GM12878 (cell line): ENCODE measurements at regions not wholly inside any gene's neighbourhood (a gene's known extent, or its start where the extent isn't known, plus 50 kb on each side); places are given as distances from the start of the nearest gene placed in this dataset.

ENCODE experiments used
- ATAC-seq: fragments of 200-7000 bp; cut with Tn5 transposase; 3 replicates; pipeline ENCODE4 v1.9.1; 2020; ENCODE audit warnings: mild to moderate bottlenecking, moderate library complexity
- BruUV-seq: library from RNA; stranded (reverse); fragments of 400-500 nt; replicated peaks from 2 replicates; lab custom pipeline; 2021; lab: Mats Ljungman, UMichigan
- CTCF ChIA-PET: fragments of 300-600 bp; sonication (Branson Sonifier 250); formaldehyde crosslinking; extraction: SDS; loops from one replicate; lab custom pipeline; 2021; ENCODE audit warnings: inconsistent platforms; lab: Yijun Ruan, JAX
- POLR2A ChIA-PET: fragments of 350-600 bp; formaldehyde crosslinking; extraction: SDS; loops from one replicate; lab custom pipeline; 2021; ENCODE audit warnings: inconsistent platforms; lab: Charles Lee
- RAD21 ChIA-PET: fragments of 300-600 bp; sonication (Branson Sonifier 250); formaldehyde crosslinking; loops from one replicate; lab custom pipeline; 2023; ENCODE audit warnings: antibody characterized with exemption; ENCODE audit not compliant: unreplicated experiment; lab: Charles Lee
- SMC1A ChIA-PET: fragments of 300-600 bp; sonication (Branson Sonifier 250); formaldehyde crosslinking; loops from one replicate; lab custom pipeline; 2023; ENCODE audit not compliant: unreplicated experiment, uncharacterized antibody; lab: Charles Lee
- DNase-seq: peaks from one replicate; pipeline ENCODE4 v3.0.0-alpha.2; 2011; ENCODE audit warnings: low read depth, low spot score
- FAIRE-seq: peaks from 3 replicates; lab custom pipeline; 2011; peaks lifted over from hg19 to GRCh38; lab: Jason Lieb, UNC
- H2AFZ ChIP-seq: 2 replicates; pipeline ENCODE4 v1.6.0; 2011; ENCODE audit warnings: low read depth, low read length, control low read depth; ENCODE audit not compliant: control insufficient read depth
- H3K27ac ChIP-seq: 2 replicates; pipeline ENCODE4 v1.5.1; 2011; ENCODE audit warnings: control low read depth; ENCODE audit not compliant: control insufficient read depth, insufficient read depth
- H3K27me3 ChIP-seq, 2 experiments: replicated peaks in 1 of 2; 2 replicates each; pipeline versions ENCODE4 v1.6.0 to v1.6.1; 2011; ENCODE audit warnings: low read length in 1 of 2; ENCODE audit not compliant: control insufficient read depth in 2 of 2, insufficient read depth in 2 of 2
- H3K36me3 ChIP-seq, 2 experiments: 2 replicates each; pipeline ENCODE4 v1.5.1; 2011; ENCODE audit warnings: low read length in 1 of 2; ENCODE audit not compliant: control insufficient read depth in 2 of 2, insufficient read depth in 2 of 2
- H3K4me1 ChIP-seq: 2 replicates; pipeline ENCODE4 v1.6.1; 2011; ENCODE audit warnings: mild to moderate bottlenecking, low read length, moderate library complexity, mixed read lengths; ENCODE audit not compliant: control insufficient read depth, insufficient read depth
- H3K4me2 ChIP-seq: 2 replicates; pipeline ENCODE4 v1.6.0; 2011; ENCODE audit warnings: control low read depth; ENCODE audit not compliant: control insufficient read depth, insufficient read depth
- H3K4me3 ChIP-seq: fragments of 200-600 bp; sonication (generic); 2 replicates; pipeline ENCODE4 v1.5.1; 2016
- H3K79me2 ChIP-seq: 2 replicates; pipeline ENCODE4 v1.6.0; 2011; ENCODE audit warnings: low read length; ENCODE audit not compliant: control insufficient read depth, insufficient read depth
- H3K9ac ChIP-seq: 2 replicates; pipeline ENCODE4 v1.8.0; 2011; ENCODE audit warnings: low read length, control low read depth, mixed read lengths; ENCODE audit not compliant: control insufficient read depth, insufficient read depth
- H3K9me3 ChIP-seq: replicated peaks from 3 replicates; pipeline ENCODE4 v1.5.1; 2011; ENCODE audit warnings: mild to moderate bottlenecking, low read length; ENCODE audit not compliant: control insufficient read depth, insufficient read depth
- H4K20me1 ChIP-seq: 2 replicates; pipeline ENCODE4 v1.6.0; 2011; ENCODE audit not compliant: control insufficient read depth, insufficient read depth
- BMI1 ChIP-seq: fragments of 450-650 bp; IDR thresholded peaks from 2 replicates; pipeline ENCODE4 v1.6.1; 2016; ENCODE audit warnings: mild to moderate bottlenecking, moderate library complexity, borderline replicate concordance
- CREB1 ChIP-seq: IDR thresholded peaks from 2 replicates; pipeline ENCODE4 v1.6.1; 2012; ENCODE audit warnings: low read depth, mild to moderate bottlenecking, inconsistent platforms
- EP300 ChIP-seq, 2 experiments: fragments of 150-350 bp in 1 of 2; IDR thresholded peaks; 2 replicates each; pipeline ENCODE4 v1.6.1; 2011 to 2012; ENCODE audit warnings: low read depth in 2 of 2, low read length in 2 of 2, borderline replicate concordance in 1 of 2, improper control_type of control experiment in 1 of 2, inconsistent platforms in 1 of 2; ENCODE audit not compliant: control insufficient read depth in 1 of 2
- FOXK2 ChIP-seq: fragments of 450-650 bp; IDR thresholded peaks from 2 replicates; pipeline ENCODE4 v1.6.1; 2017; ENCODE audit warnings: mild to moderate bottlenecking, moderate library complexity
- KAT2A ChIP-seq: conservative IDR thresholded peaks from 2 replicates; pipeline ENCODE4 v1.6.1; 2011; ENCODE audit warnings: low read depth, low read length; ENCODE audit not compliant: control insufficient read depth
- STAT3 ChIP-seq: IDR thresholded peaks from 2 replicates; pipeline ENCODE4 v1.6.1; 2011; ENCODE audit warnings: low read depth, low read length, improper control_type of control experiment
- WGBS: methylation state at CpG from one replicate; pipeline ENCODE4 v1.1.6; 2016; ENCODE audit warnings: low lambda C conversion rate; ENCODE audit not compliant: insufficient replicate concordance, insufficient coverage; ENCODE audit errors: missing lambda C conversion rate; 5-methylcytosine and 5-hydroxymethylcytosine counted together
- in situ Hi-C: fragments of 300-500 bp; cut with MboI; formaldehyde crosslinking; loops from 9 replicates; pipeline ENCODE4 v1.14.3; 2018; ENCODE audit warnings: mixed read lengths
- intact Hi-C: fragments of 100-400 bp; cut with micrococcal nuclease; formaldehyde crosslinking; loops from one replicate; pipeline ENCODE4 v1.14.2; 2022; ENCODE audit not compliant: unreplicated experiment
- TF ChIP-seq, protein P1 (sequence below): IDR thresholded peaks from 2 replicates; pipeline ENCODE4 v1.6.1; 2012; ENCODE audit warnings: low read depth, low read length, improper control_type of control experiment
- TF ChIP-seq, protein P2 (sequence below): IDR thresholded peaks from 2 replicates; pipeline ENCODE4 v1.6.1; 2012; ENCODE audit warnings: improper control_type of control experiment, low read depth, low read length; ENCODE audit not compliant: insufficient replicate concordance
- TF ChIP-seq, protein P3 (sequence below): fragments of 150-350 bp; IDR thresholded peaks from 2 replicates; pipeline ENCODE4 v1.6.1; 2014; ENCODE audit warnings: mild to moderate bottlenecking, low read depth, low read length
- TF ChIP-seq, protein P4 (sequence below): IDR thresholded peaks from 2 replicates; pipeline ENCODE4 v1.6.1; 2011; ENCODE audit warnings: mild to moderate bottlenecking, low read depth, low read length, moderate library complexity; ENCODE audit not compliant: insufficient replicate concordance
- TF ChIP-seq, protein P5 (sequence below): fragments of 450-650 bp; IDR thresholded peaks from 2 replicates; pipeline ENCODE4 v1.6.1; 2018; ENCODE audit warnings: borderline replicate concordance, mild to moderate bottlenecking; ENCODE audit not compliant: partially characterized antibody
- TF ChIP-seq, protein P6 (sequence below): IDR thresholded peaks from 2 replicates; pipeline ENCODE4 v1.6.1; 2011; ENCODE audit warnings: low read depth, low read length, improper control_type of control experiment, borderline replicate concordance

DNA sequence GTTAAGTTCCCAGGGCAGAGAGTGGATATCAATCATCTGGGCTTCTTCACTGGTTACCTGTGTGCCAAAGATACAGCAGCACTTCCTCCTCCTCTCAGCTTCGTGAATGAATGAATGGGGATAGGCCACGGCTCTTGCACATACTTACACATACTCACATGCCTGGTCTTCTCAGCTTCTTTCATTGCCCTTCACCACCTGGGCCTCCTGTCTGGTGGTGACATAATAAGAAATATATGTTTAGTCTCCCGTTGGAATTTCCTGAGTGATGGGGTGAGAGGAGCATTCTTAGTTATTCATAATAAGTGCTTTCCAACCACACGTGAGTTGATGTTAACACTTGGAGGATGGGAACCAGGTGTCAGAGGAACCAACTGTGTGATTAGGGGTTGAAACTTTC, 268.1 kb upstream of the RMST start:
- no peak for FAIRE-seq
- in situ Hi-C loops, result no loop called here
- BruUV-seq, result no TSS peak
- TF ChIP-seq EP300 (IDR thresholded peaks at IDR 0.05; ENCODE audit: borderline replicate concordance in 1 of 2, control insufficient read depth in 1 of 2, low read depth in 2 of 2, low read length in 2 of 2) (no peak), STAT3 (no peak), CREB1 (no peak), FOXK2 (no peak), KAT2A (no peak), BMI1 (no peak)
- TF ChIP-seq, protein P1, sequence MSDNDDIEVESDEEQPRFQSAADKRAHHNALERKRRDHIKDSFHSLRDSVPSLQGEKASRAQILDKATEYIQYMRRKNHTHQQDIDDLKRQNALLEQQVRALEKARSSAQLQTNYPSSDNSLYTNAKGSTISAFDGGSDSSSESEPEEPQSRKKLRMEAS, result no peak
- TF ChIP-seq, protein P2, sequence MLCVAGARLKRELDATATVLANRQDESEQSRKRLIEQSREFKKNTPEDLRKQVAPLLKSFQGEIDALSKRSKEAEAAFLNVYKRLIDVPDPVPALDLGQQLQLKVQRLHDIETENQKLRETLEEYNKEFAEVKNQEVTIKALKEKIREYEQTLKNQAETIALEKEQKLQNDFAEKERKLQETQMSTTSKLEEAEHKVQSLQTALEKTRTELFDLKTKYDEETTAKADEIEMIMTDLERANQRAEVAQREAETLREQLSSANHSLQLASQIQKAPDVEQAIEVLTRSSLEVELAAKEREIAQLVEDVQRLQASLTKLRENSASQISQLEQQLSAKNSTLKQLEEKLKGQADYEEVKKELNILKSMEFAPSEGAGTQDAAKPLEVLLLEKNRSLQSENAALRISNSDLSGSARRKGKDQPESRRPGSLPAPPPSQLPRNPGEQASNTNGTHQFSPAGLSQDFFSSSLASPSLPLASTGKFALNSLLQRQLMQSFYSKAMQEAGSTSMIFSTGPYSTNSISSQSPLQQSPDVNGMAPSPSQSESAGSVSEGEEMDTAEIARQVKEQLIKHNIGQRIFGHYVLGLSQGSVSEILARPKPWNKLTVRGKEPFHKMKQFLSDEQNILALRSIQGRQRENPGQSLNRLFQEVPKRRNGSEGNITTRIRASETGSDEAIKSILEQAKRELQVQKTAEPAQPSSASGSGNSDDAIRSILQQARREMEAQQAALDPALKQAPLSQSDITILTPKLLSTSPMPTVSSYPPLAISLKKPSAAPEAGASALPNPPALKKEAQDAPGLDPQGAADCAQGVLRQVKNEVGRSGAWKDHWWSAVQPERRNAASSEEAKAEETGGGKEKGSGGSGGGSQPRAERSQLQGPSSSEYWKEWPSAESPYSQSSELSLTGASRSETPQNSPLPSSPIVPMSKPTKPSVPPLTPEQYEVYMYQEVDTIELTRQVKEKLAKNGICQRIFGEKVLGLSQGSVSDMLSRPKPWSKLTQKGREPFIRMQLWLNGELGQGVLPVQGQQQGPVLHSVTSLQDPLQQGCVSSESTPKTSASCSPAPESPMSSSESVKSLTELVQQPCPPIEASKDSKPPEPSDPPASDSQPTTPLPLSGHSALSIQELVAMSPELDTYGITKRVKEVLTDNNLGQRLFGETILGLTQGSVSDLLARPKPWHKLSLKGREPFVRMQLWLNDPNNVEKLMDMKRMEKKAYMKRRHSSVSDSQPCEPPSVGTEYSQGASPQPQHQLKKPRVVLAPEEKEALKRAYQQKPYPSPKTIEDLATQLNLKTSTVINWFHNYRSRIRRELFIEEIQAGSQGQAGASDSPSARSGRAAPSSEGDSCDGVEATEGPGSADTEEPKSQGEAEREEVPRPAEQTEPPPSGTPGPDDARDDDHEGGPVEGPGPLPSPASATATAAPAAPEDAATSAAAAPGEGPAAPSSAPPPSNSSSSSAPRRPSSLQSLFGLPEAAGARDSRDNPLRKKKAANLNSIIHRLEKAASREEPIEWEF, result no peak
- TF ChIP-seq, protein P3, sequence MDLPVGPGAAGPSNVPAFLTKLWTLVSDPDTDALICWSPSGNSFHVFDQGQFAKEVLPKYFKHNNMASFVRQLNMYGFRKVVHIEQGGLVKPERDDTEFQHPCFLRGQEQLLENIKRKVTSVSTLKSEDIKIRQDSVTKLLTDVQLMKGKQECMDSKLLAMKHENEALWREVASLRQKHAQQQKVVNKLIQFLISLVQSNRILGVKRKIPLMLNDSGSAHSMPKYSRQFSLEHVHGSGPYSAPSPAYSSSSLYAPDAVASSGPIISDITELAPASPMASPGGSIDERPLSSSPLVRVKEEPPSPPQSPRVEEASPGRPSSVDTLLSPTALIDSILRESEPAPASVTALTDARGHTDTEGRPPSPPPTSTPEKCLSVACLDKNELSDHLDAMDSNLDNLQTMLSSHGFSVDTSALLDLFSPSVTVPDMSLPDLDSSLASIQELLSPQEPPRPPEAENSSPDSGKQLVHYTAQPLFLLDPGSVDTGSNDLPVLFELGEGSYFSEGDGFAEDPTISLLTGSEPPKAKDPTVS, result no peak
- TF ChIP-seq, protein P4, sequence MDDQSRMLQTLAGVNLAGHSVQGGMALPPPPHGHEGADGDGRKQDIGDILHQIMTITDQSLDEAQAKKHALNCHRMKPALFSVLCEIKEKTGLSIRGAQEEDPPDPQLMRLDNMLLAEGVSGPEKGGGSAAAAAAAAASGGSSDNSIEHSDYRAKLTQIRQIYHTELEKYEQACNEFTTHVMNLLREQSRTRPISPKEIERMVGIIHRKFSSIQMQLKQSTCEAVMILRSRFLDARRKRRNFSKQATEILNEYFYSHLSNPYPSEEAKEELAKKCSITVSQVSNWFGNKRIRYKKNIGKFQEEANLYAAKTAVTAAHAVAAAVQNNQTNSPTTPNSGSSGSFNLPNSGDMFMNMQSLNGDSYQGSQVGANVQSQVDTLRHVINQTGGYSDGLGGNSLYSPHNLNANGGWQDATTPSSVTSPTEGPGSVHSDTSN, result no peak
- TF ChIP-seq, protein P5, sequence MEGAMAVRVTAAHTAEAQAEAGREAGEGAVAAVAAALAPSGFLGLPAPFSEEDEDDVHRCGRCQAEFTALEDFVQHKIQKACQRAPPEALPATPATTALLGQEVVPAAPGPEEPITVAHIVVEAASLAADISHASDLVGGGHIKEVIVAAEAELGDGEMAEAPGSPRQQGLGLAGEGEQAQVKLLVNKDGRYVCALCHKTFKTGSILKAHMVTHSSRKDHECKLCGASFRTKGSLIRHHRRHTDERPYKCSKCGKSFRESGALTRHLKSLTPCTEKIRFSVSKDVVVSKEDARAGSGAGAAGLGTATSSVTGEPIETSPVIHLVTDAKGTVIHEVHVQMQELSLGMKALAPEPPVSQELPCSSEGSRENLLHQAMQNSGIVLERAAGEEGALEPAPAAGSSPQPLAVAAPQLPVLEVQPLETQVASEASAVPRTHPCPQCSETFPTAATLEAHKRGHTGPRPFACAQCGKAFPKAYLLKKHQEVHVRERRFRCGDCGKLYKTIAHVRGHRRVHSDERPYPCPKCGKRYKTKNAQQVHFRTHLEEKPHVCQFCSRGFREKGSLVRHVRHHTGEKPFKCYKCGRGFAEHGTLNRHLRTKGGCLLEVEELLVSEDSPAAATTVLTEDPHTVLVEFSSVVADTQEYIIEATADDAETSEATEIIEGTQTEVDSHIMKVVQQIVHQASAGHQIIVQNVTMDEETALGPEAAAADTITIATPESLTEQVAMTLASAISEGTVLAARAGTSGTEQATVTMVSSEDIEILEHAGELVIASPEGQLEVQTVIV, result no peak
- TF ChIP-seq, protein P6, sequence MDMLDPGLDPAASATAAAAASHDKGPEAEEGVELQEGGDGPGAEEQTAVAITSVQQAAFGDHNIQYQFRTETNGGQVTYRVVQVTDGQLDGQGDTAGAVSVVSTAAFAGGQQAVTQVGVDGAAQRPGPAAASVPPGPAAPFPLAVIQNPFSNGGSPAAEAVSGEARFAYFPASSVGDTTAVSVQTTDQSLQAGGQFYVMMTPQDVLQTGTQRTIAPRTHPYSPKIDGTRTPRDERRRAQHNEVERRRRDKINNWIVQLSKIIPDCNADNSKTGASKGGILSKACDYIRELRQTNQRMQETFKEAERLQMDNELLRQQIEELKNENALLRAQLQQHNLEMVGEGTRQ, result no peak

More for the DNA sequence above, 268.1 kb upstream of the RMST start:
- no peaks in the 10 kb centered on the region for H3K36me3 ChIP-seq
- DNase-seq (no peak), ATAC-seq (no peak)
- no peaks in the 10 kb centered on the region; the same call in 2 of the 3 replicates for H3K9me3 ChIP-seq
- H3K4me2 ChIP-seq, result no peak overlapping the region
- H3K27me3 ChIP-seq, result no peaks in the 10 kb centered on the region
- intact Hi-C loops, result no loop called here
- ChIA-PET SMC1A (no interaction called here), CTCF (no interaction called here), RAD21 (no interaction called here), POLR2A (no interaction called here)
- H3K4me1 ChIP-seq, result no peaks in the 10 kb centered on the region
- H3K9ac ChIP-seq, result no peak overlapping the region
- WGBS, result 25% methylated on average over 4 of the region's 4 CpGs
- no peaks in the 10 kb centered on the region for H3K79me2 ChIP-seq
- no peak overlapping the region for H3K27ac ChIP-seq
- H4K20me1 ChIP-seq, result no peaks in the 10 kb centered on the region
- no peak overlapping the region for H3K4me3 ChIP-seq
- H2AFZ ChIP-seq, result no peak overlapping the region
